CD8-positive, alpha-beta memory T cell (primary cell): ENCODE measurements at regions not wholly inside any gene's neighbourhood (a gene's known extent, or its start where the extent isn't known, plus 50 kb on each side); places are given as distances from the start of the nearest gene placed in this dataset.

Source experiments
- CTCF ChIA-PET: fragments of 350-600 bp; sonication (Branson Sonifier 250); formaldehyde crosslinking; loops from one replicate; lab custom pipeline; 2021; ENCODE audit warnings: antibody characterized with exemption; lab: Charles Lee
- POLR2A ChIA-PET: fragments of 350-600 bp; sonication (Branson Sonifier 250); formaldehyde crosslinking; loops from one replicate; lab custom pipeline; 2021; ENCODE audit warnings: antibody characterized with exemption; lab: Charles Lee
- DNase-seq, 5 donors: peaks; one replicate each; pipeline versions ENCODE4 v3.0.0 to v3.0.0-alpha.2; 2020 to 2022; ENCODE audit warnings: mixed read lengths in 1 of 5
- H3K27ac ChIP-seq: one replicate; pipeline ENCODE4 v1.7.0; 2013; ENCODE audit warnings: low read depth, mild to moderate bottlenecking, low read length, moderate library complexity
- H3K27me3 ChIP-seq: 2 replicates; pipeline ENCODE4 v1.7.0; 2013; ENCODE audit warnings: low read length, mild to moderate bottlenecking; ENCODE audit not compliant: insufficient read depth, poor library complexity, severe bottlenecking
- H3K36me3 ChIP-seq: 2 replicates; pipeline ENCODE4 v1.7.0; 2013; ENCODE audit warnings: mild to moderate bottlenecking, low read length, moderate library complexity; ENCODE audit not compliant: insufficient read depth
- H3K4me1 ChIP-seq: 2 replicates; pipeline ENCODE4 v1.7.0; 2013; ENCODE audit warnings: mild to moderate bottlenecking, low read length, moderate library complexity; ENCODE audit not compliant: insufficient read depth
- H3K4me3 ChIP-seq: 2 replicates; pipeline ENCODE4 v1.7.0; 2013; ENCODE audit warnings: mild to moderate bottlenecking, low read length
- H3K9me3 ChIP-seq: 2 replicates; pipeline ENCODE4 v1.7.0; 2013; ENCODE audit warnings: mild to moderate bottlenecking, low read length
- H3K27ac Mint-ChIP-seq, 8 donors: one replicate each; pipeline ENCODE4 v1.8.0; 2020 to 2021; ENCODE audit warnings: mixed read lengths in 8 of 8, mild to moderate bottlenecking in 6 of 8, inconsistent platforms in 3 of 8, moderate library complexity in 3 of 8
- H3K27me3 Mint-ChIP-seq, 2 donors: one replicate each; pipeline ENCODE4 v1.8.0; 2020 to 2021; ENCODE audit warnings: mixed read lengths in 2 of 2, mild to moderate bottlenecking in 1 of 2, moderate library complexity in 1 of 2
- H3K36me3 Mint-ChIP-seq, 3 donors: one replicate each; pipeline ENCODE4 v1.8.0; 2020 to 2021; ENCODE audit warnings: mixed read lengths in 3 of 3, inconsistent platforms in 1 of 3, mild to moderate bottlenecking in 1 of 3
- H3K4me1 Mint-ChIP-seq, 3 donors: one replicate each; pipeline ENCODE4 v1.8.0; 2020 to 2021; ENCODE audit warnings: mixed read lengths in 3 of 3, inconsistent platforms in 1 of 3, mild to moderate bottlenecking in 1 of 3
- H3K4me3 Mint-ChIP-seq, 7 donors: one replicate each; pipeline ENCODE4 v1.8.0; 2020 to 2021; ENCODE audit warnings: mixed read lengths in 7 of 7, mild to moderate bottlenecking in 6 of 7, moderate library complexity in 4 of 7, inconsistent platforms in 2 of 7
- H3K9me3 Mint-ChIP-seq, 5 donors: one replicate each; pipeline ENCODE4 v1.8.0; 2020 to 2022; ENCODE audit warnings: mixed read lengths in 5 of 5, mild to moderate bottlenecking in 3 of 5, moderate library complexity in 2 of 5, inconsistent platforms in 1 of 5

- Mint-ChIP-seq H3K36me3 (no peaks in the 10 kb centered on the region), H3K27ac (peak overlapping the region in 1 of 8 donors; percentile 16), H3K4me1 (no peaks in the 10 kb centered on the region), H3K27me3 (no peaks in the 10 kb centered on the region), H3K9me3 (no peaks in the 10 kb centered on the region), H3K4me3 (no peak overlapping the region)
- Histone ChIP-seq H3K27ac (no peak overlapping the region), H3K4me1 (no peaks in the 10 kb centered on the region), H3K36me3 (no peaks in the 10 kb centered on the region), H3K4me3 (no peak overlapping the region), H3K27me3 (no peaks in the 10 kb centered on the region), H3K9me3 (no peaks in the 10 kb centered on the region)
- ChIA-PET POLR2A (no interaction called here), CTCF (no interaction called here)
- no peak for DNase-seq
Measured at GRCh38 chr11:103552086-103552485, 442.9 kb downstream of the DYNC2H1 start.

GRCh38 chr11:103556171-103556570 is 446.9 kb downstream of the DYNC2H1 start:
- POLR2A ChIA-PET, result no interaction called here
- H3K9me3 Mint-ChIP-seq, result peaks cover 0 to 2% (median 0%) of the 10 kb centered on the region in 5 donors

GRCh38 chr11:103566116-103566515 is 456.9 kb downstream of the DYNC2H1 start:
- Histone ChIP-seq H3K27ac (no peak overlapping the region), H3K4me3 (no peak overlapping the region), H3K9me3 (no peaks in the 10 kb centered on the region), H3K4me1 (no peaks in the 10 kb centered on the region), H3K36me3 (no peaks in the 10 kb centered on the region), H3K27me3 (no peaks in the 10 kb centered on the region)
- CTCF ChIA-PET, result no interaction called here
- no peak overlapping the region for H3K4me3 Mint-ChIP-seq
- no peak overlapping the region for H3K27ac Mint-ChIP-seq
- H3K27me3 Mint-ChIP-seq, result no peaks in the 10 kb centered on the region
- H3K36me3 Mint-ChIP-seq, result no peaks in the 10 kb centered on the region
- no peaks in the 10 kb centered on the region for H3K4me1 Mint-ChIP-seq
- POLR2A ChIA-PET, result no interaction called here
- H3K9me3 Mint-ChIP-seq, result peaks cover 0 to 6% (median 0%) of the 10 kb centered on the region in 5 donors
- DNase-seq, result no peak

More at GRCh38 chr11:103556171-103556570, 446.9 kb downstream of the DYNC2H1 start:
- peaks cover 2 to 7% of the 10 kb centered on the region in 2 donors for H3K27me3 Mint-ChIP-seq
- H3K4me3 Mint-ChIP-seq, result no peak overlapping the region
- DNase-seq, result no peak
- Histone ChIP-seq H3K9me3 (no peaks in the 10 kb centered on the region), H3K4me3 (no peak overlapping the region), H3K27ac (no peak overlapping the region), H3K27me3 (no peaks in the 10 kb centered on the region), H3K4me1 (no peaks in the 10 kb centered on the region), H3K36me3 (no peaks in the 10 kb centered on the region)
- no peaks in the 10 kb centered on the region for H3K4me1 Mint-ChIP-seq
- no peaks in the 10 kb centered on the region for H3K36me3 Mint-ChIP-seq
- peak overlapping the region in 1 of 8 donors; percentile 28 for H3K27ac Mint-ChIP-seq
- CTCF ChIA-PET, result no interaction called here

GRCh38 chr11:103581760-103582159 is 454.7 kb upstream of the DDI1 start:
- H3K9me3 Mint-ChIP-seq, result no peaks in the 10 kb centered on the region
- H3K27me3 Mint-ChIP-seq, result peaks cover 0 to 4% of the 10 kb centered on the region in 2 donors
- H3K4me3 Mint-ChIP-seq, result no peak overlapping the region
- H3K27ac Mint-ChIP-seq, result no peak overlapping the region
- H3K27ac ChIP-seq, result no peak overlapping the region
- no peaks in the 10 kb centered on the region for H3K27me3 ChIP-seq
- no peaks in the 10 kb centered on the region for H3K9me3 ChIP-seq
- ChIA-PET POLR2A (no interaction called here), CTCF (no interaction called here)
- H3K36me3 ChIP-seq, result no peaks in the 10 kb centered on the region
- H3K4me1 Mint-ChIP-seq, result no peaks in the 10 kb centered on the region
- no peaks in the 10 kb centered on the region for H3K4me1 ChIP-seq
- DNase-seq, result no peak
- H3K4me3 ChIP-seq, result no peak overlapping the region
- no peaks in the 10 kb centered on the region for H3K36me3 Mint-ChIP-seq

GRCh38 chr11:103582351-103582909 is 454.0 kb upstream of the DDI1 start:
- H3K36me3 Mint-ChIP-seq, result no peaks in the 10 kb centered on the region
- peaks cover 0 to 4% of the 10 kb centered on the region in 2 donors for H3K27me3 Mint-ChIP-seq
- Histone ChIP-seq H3K36me3 (no peaks in the 10 kb centered on the region), H3K4me1 (no peaks in the 10 kb centered on the region), H3K9me3 (no peaks in the 10 kb centered on the region), H3K4me3 (no peak overlapping the region), H3K27me3 (no peaks in the 10 kb centered on the region), H3K27ac (no peak overlapping the region)
- no peaks in the 10 kb centered on the region for H3K4me1 Mint-ChIP-seq
- CTCF ChIA-PET, result no interaction called here
- no peak for DNase-seq
- H3K9me3 Mint-ChIP-seq, result no peaks in the 10 kb centered on the region
- H3K27ac Mint-ChIP-seq, result no peak overlapping the region
- POLR2A ChIA-PET, result no interaction called here
- H3K4me3 Mint-ChIP-seq, result no peak overlapping the region

GRCh38 chr11:103584021-103584420 is 452.4 kb upstream of the DDI1 start:
- POLR2A ChIA-PET, result no interaction called here
- Histone ChIP-seq H3K27ac (no peak overlapping the region), H3K4me1 (no peaks in the 10 kb centered on the region), H3K27me3 (no peaks in the 10 kb centered on the region), H3K4me3 (no peak overlapping the region), H3K9me3 (no peaks in the 10 kb centered on the region), H3K36me3 (no peaks in the 10 kb centered on the region)
- Mint-ChIP-seq H3K36me3 (no peaks in the 10 kb centered on the region), H3K4me1 (no peaks in the 10 kb centered on the region), H3K4me3 (no peak overlapping the region), H3K9me3 (no peaks in the 10 kb centered on the region), H3K27me3 (peaks cover under 1 to 4% of the 10 kb centered on the region in 2 donors), H3K27ac (no peak overlapping the region)
- no peak for DNase-seq
- CTCF ChIA-PET, result no interaction called here

GRCh38 chr11:103584720-103585119 is 451.7 kb upstream of the DDI1 start:
- Histone ChIP-seq H3K36me3 (no peaks in the 10 kb centered on the region), H3K27me3 (no peaks in the 10 kb centered on the region), H3K4me1 (no peaks in the 10 kb centered on the region), H3K27ac (no peak overlapping the region), H3K4me3 (no peak overlapping the region), H3K9me3 (no peaks in the 10 kb centered on the region)
- POLR2A ChIA-PET, result no interaction called here
- H3K4me1 Mint-ChIP-seq, result no peaks in the 10 kb centered on the region
- H3K4me3 Mint-ChIP-seq, result no peak overlapping the region
- H3K27me3 Mint-ChIP-seq, result peaks cover 3 to 10% of the 10 kb centered on the region in 2 donors
- H3K27ac Mint-ChIP-seq, result no peak overlapping the region
- no peaks in the 10 kb centered on the region for H3K36me3 Mint-ChIP-seq
- no peak for DNase-seq
- CTCF ChIA-PET, result no interaction called here
- peaks cover 0 to 2% (median 0%) of the 10 kb centered on the region in 5 donors for H3K9me3 Mint-ChIP-seq

GRCh38 chr11:103585401-103585800 is 451.0 kb upstream of the DDI1 start:
- Histone ChIP-seq H3K9me3 (no peaks in the 10 kb centered on the region), H3K4me1 (no peaks in the 10 kb centered on the region), H3K36me3 (no peaks in the 10 kb centered on the region), H3K4me3 (no peak overlapping the region), H3K27me3 (no peaks in the 10 kb centered on the region), H3K27ac (no peak overlapping the region)
- H3K27ac Mint-ChIP-seq, result no peak overlapping the region
- CTCF ChIA-PET, result no interaction called here
- no peak for DNase-seq
- no peaks in the 10 kb centered on the region for H3K4me1 Mint-ChIP-seq
- H3K36me3 Mint-ChIP-seq, result no peaks in the 10 kb centered on the region
- peaks cover 0 to 2% (median 0%) of the 10 kb centered on the region in 5 donors for H3K9me3 Mint-ChIP-seq
- peaks cover 3 to 10% of the 10 kb centered on the region in 2 donors for H3K27me3 Mint-ChIP-seq
- POLR2A ChIA-PET, result no interaction called here
- no peak overlapping the region for H3K4me3 Mint-ChIP-seq
